GM18858 (cell line): ENCODE measurements at regions not wholly inside any gene's neighbourhood (a gene's known extent, or its start where the extent isn't known, plus 50 kb on each side); places are given as distances from the start of the nearest gene placed in this dataset.

Experiments
- ATAC-seq: cut with Tn5 transposase; IDR thresholded peaks from one replicate; pipeline ENCODE4 v1.9.1; 2021; ENCODE audit not compliant: unreplicated experiment

DNA sequence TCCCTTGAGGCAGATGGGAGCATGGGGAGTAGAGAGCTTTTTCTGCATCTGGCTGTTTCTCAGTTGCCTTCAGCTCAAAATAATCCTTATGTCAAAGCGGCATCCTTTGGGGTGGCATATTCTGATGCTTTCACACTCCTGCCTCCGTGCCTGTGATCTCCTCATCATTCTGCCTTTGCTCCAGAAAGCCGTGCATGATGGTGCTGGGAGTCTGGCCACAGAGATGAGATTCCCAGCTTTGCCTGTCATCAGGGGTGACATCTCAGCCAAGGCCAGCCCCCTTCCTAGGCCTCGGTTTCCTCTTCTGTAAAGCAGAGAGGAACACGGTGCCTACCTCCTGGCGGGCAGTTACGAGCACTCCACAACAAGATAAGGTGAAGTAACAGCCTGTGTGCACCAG, 96.3 kb upstream of the ALDH1A3 start:
- ATAC-seq = no peak

DNA sequence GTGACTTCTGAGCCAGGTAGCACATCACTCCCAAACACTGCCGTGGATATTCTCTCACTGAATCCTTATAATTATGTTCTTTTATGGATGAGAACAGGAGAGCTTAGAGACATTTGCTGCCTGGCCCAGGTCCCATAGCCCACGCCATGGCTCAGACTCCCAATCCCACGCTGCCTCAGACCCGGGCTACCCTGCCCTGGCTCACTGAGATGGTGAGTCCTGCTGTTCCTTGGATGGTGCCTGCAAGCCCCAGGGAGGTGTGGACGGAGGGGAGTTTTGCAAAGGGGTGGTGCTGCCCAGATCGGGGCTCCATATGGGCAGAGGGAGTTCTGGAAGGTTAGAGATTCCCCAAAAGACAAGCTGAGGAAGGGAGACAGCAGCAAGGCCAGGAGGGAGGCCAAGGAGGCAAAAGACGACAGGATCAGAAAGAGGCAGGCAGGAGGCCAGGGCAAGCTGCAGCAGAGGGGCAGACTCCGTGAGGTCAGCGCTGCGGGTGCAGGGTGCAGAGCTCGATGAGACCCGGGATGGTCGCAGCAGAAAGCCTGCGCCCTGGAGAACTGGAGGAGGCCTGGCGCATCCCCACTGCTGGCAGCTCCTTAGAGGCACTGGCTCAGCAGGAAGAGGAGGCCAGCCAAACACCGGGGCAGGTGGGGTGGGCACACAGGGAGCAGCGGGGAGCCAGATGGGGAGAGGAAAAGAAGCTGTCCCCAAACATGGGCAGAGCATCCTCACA, 95.7 kb upstream of the ALDH1A3 start:
- ATAC-seq = no peak

DNA sequence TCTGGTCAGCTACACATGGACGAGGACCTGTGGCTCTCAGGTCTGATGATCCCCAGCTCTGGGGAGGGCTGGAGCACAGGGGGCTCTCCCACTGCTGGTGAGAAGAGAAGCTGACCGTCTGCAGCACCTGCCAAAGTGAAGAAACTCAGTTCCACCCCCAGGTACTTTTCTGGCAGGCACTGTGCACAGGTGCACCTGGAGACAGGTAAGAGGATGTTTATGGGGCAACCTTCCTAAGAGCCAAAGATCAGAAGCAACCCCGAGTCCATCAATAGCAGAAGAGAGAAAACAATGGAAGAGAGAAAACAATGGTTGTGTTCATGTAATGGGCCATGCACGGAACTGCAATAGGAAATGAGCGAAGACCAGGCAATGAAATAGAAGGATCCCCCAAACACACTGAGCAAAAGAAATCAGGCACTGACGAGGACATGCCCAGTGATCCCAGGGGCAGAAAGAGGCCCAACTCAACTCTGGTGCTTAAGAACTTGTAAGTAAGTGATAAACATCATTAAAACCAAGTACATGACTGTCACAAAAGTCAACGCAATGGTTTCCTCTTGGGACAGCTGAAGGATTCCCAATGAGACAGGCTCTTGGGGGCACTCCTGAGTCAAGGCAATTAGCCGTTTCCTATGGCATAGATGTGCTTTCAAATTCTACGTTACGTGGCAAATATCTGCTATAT, 95.0 kb upstream of the ALDH1A3 start:
- ATAC-seq = no peak

DNA sequence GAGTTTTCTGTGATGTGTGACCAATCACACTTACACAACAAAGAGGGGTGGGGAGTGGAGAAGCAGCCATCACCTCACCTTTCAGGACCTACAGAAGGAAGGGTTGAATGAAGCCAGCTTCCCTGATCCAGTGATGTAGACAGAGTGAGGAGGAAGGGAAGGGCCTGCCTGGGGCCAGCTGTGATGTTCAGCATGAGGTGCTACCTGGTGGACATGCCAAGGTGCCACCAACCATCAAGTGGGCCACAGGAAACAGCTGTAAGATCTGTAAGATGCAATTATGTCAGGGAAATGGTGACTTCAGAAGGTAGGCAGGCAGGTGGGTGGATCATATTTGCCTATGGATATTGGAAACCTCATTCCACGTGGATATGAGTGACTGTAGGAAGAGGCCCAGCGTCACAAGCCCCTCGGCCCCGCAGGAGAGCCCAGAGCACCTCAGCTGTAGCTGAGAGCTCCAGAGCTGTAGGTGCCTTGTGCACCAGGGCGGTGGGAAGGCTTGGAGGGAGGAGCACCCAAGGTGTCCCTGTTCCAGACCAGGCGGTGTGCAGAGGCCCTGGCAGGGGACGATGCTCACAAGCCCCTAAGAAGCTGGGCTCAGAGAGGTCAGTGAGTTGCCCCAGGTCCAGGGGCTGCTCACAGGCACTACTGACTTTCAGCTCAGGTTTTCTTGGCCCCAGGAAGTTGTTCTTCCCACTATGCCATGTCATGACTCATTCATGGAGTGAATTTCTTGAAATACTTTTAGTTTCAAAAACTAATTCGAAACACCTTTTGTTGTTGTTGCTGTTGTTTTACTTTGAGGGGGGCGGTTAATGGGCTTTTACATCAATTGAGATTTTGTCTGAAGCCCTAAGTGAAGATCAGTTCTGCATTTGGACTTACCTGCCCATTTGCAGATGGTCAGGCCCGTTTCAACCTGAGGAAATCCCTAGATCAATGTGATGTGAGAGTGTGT, 94.2 kb upstream of the ALDH1A3 start:
- no peak for ATAC-seq

DNA sequence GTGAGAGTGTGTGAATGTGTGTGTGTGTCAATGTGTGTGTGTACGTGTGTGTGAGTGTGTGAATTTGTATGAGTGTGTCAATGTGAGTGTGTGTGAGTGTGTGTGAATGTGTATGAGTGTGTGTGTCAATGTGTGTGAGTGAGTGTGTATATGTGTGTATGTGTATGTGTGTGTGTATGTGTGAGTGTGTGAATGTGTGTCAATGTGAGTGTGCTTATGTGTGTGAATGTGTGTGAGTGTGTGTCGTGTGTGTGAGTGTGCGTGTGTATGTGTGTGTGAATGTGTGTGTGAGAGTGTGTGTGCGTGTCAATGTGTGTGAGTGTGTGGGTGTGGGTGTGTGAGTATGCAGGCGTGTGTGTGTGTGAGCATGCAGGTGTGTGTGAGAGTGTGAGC, 93.5 kb upstream of the ALDH1A3 start:
- ATAC-seq = no peak

GRCh38 chr15:100786901-100787566, 92.6 kb upstream of the ALDH1A3 start:
- ATAC-seq = no peak

DNA sequence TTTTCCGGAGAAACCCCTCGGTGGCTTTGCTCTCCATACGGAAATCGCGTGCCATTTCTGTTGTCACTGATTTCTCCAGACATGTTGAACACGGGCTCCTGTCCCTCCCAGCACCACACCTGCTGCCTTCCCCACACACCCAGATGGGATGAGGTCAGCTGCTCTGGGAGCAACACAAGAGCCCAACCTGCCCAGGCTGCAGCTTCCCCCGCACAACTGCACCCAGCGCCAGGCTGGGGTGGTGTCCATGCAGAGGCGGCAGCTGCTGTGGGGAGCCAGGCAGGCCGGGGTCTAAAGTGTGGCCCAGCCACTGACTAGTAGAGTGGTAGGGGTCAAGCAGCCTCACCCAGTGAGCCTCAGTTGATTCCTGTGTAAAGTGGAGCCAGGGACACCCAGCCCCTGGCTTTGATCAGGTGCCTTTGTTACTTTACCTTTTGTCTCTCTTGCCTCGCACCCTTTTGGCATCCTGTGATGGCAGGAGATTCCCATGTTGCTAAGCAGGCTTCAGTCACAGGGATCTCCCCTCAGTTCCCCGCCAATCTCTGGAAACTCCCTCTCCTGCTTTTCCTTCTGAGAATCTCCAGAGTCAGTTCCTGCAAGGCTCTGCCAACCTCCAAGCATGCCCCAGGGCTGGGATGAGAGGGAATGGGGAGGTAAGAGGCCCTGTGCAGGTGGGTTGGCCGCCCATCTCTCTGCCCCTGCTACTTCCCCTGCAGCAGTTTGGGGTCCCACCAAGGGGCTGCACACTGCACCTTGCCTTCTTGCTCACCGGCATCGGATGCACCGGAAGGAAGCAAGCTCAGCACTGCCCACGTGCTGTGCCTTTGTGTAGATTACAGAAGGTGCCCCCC, 91.8 kb upstream of the ALDH1A3 start:
- no peak for ATAC-seq

- ATAC-seq = no peak
Measured at GRCh38 chr15:100788418-100789105, 91.1 kb upstream of the ALDH1A3 start.

DNA sequence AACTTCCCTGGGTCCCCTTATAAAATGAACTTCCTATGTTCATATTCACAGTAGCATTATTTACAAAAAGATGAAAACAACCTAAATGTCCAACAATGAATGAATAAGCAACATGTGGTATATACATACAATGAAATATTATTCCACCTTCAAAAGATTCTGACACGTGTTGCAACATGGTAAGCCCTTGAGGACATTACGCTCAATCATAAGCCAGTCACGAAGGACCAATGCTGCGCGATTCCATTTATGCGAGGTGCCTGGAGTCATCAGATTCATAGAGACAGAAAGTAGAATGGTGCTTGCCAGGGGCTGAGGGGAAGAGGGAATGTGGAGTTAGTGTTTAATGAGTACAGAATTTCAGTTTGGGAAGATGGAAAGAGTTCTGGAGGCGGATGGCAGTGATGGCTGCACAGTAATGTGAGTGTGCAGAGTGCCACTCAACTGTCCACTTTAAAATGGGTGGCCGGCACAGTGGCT, 88.8 kb upstream of the ALDH1A3 start:
- no peak for ATAC-seq

GRCh38 chr15:100794008-100794407, 85.6 kb upstream of the ALDH1A3 start:
- ATAC-seq = no peak

DNA sequence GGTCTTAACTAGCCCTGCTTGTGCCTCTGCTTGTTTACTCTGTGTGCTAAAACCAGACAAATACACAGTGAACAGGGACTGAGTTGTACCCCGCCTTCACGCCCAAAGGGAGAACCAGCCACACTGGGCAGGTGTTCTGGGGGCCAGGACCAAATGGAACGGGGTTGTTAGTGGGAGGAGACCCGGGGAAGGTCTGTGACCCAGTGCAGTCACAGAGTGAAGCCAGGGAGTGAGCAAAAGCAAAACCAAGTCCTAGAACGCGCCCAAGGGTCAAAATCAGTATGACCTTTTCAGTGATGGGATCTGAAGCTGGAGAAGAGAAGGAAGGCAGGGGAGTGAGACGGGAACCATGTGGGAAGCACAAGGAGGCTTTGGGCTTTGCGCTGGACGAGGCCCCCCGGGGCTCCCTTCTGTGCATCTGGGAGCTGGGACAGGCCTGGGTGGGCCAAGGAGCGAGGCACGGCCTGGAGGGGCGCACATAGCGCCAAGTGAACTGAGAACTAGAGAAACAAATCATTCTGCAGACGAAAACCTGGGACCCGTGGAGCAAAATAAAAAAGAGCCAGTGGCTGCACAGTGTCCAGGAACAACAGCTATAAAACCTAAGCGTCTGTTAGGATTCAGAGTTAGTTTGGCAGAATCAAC, 78.3 kb upstream of the ALDH1A3 start:
- no peak for ATAC-seq

GRCh38 chr15:100802421-100803170, 77.0 kb upstream of the ALDH1A3 start:
- ATAC-seq = no peak

GRCh38 chr15:100803171-100803440, 76.5 kb upstream of the ALDH1A3 start:
- ATAC-seq = no peak

DNA sequence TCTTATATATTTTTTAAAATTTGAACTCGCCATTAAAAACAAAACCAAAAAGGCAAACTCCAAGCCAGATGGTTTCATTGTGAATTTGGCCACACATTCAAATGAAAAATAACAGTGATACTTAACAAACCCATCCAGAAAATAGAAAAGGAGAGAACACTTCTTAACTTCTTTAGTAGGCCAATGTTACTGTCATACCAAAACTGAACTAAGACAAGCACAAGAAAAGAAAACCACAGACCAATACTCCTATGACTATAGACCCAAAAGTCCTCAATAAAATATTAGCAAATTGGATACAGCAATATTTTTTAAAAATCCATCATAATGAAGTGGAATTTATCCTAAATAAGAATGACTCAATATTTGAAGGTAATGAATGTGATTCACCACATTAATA, 73.5 kb upstream of the ALDH1A3 start:
- no peak for ATAC-seq

DNA sequence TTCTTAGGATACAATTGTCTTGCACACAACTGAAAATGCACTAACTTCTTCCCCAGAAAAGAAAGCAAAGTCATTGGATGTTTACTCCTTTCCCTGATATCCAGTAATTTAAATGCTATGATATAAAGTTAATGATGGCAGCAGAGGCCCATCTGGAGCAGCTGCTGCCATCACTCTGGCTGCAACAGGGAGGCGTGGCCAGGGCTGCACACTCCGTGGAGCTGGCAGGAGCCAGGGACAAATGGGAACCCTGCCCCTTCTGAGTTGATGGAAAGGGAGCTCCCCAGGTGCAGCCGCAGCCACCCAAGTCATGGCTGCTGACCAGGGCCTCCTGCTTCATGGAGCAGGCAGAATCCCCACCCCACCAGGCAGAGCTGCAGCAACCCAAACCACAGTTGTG, 72.6 kb upstream of the ALDH1A3 start:
- no peak for ATAC-seq

GRCh38 chr15:100808691-100809090, 70.9 kb upstream of the ALDH1A3 start:
- no peak for ATAC-seq

DNA sequence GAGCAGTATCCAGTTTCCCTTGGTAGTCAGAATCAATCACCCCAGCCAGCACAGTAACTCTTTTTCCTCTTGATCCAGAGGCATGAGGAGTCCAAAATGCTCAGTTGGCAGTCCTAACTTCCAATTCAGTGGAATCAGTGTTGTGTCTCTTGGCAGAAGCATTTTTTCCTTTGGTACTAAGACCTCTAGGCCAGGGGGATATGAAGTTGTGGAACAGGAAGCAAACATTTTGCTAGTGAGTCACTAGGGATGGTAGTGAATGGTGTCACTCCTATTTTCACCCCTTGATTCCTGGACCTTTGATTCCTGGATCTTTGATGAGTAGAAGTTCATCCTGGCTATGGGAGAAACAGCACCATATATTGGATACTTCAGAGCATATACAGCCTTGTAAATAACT, 70.5 kb upstream of the ALDH1A3 start:
- no peak for ATAC-seq

GRCh38 chr15:100809587-100809986, 70.0 kb upstream of the ALDH1A3 start:
- ATAC-seq = no peak

DNA sequence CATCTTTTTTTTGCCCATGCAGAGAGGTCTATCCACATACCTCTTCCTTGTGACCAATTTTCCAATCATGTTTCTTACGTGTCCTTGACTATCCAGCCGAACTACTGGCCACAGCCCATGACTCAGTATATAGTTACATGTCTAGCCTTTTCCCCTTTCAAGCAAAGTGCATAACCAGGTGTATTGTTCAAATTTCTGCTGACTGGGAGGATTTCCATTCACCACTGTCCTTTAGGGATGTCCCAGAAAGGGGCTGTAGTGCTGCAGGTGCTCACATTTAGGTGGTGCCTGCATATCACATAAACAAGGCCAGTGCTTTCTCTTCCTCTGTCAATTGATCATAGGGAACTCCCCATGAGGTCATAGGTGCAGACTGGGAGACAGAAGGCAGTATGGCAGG, 69.4 kb upstream of the ALDH1A3 start:
- ATAC-seq = no peak
